Keratinocyte (primary cell): ENCODE measurements at regions not wholly inside any gene's neighbourhood (a gene's known extent, or its start where the extent isn't known, plus 50 kb on each side); places are given as distances from the start of the nearest gene placed in this dataset.
A peak's percentile ranks its signal among the peaks of the same experiment; 100 is the strongest.

Source experiments
- DNase-seq: peaks from one replicate; pipeline ENCODE4 v3.0.0-alpha.2; 2011; ENCODE audit warnings: low read depth, missing footprints, low spot score
- FAIRE-seq: peaks from 2 replicates; lab custom pipeline; 2011; peaks lifted over from hg19 to GRCh38; lab: Jason Lieb, UNC
- H2AFZ ChIP-seq: 2 replicates; pipeline ENCODE4 v1.6.0; 2012; ENCODE audit warnings: low read length, control low read depth, inconsistent platforms; ENCODE audit not compliant: control insufficient read depth
- H3K27ac ChIP-seq: 2 replicates; pipeline ENCODE4 v1.5.1; 2011; ENCODE audit warnings: low read length; ENCODE audit not compliant: control insufficient read depth, insufficient read depth
- H3K27me3 ChIP-seq: 3 replicates; pipeline ENCODE4 v1.6.0; 2011; ENCODE audit warnings: low read length; ENCODE audit not compliant: control insufficient read depth, insufficient read depth; ENCODE audit errors: extremely low read depth
- H3K36me3 ChIP-seq, 2 experiments: 2 replicates in 1 of 2; 3 replicates in 1 of 2; pipeline ENCODE4 v1.5.1; 2011; ENCODE audit warnings: low read length in 2 of 2, mild to moderate bottlenecking in 1 of 2; ENCODE audit not compliant: control insufficient read depth in 2 of 2, insufficient read depth in 2 of 2; ENCODE audit errors: extremely low read depth in 1 of 2
- H3K4me1 ChIP-seq: 3 replicates; pipeline ENCODE4 v1.5.1; 2011; ENCODE audit warnings: low read length; ENCODE audit not compliant: control insufficient read depth, insufficient read depth; ENCODE audit errors: extremely low read depth
- H3K4me2 ChIP-seq: 3 replicates; pipeline ENCODE4 v1.6.0; 2011; ENCODE audit warnings: low read depth, low read length; ENCODE audit not compliant: control insufficient read depth, insufficient read depth; ENCODE audit errors: extremely low read depth
- H3K4me3 ChIP-seq, 3 experiments: fragments of 200-600 bp in 1 of 3; sonication (generic) in 1 of 3; 2 replicates in 2 of 3; 3 replicates in 1 of 3; pipeline ENCODE4 v1.5.1; 2011 to 2016; ENCODE audit warnings: low read length in 3 of 3, mild to moderate bottlenecking in 3 of 3, control low read depth in 2 of 3, inconsistent platforms in 1 of 3, low read depth in 1 of 3, mixed read lengths in 1 of 3, mixed run types in 1 of 3, moderate library complexity in 1 of 3; ENCODE audit not compliant: control insufficient read depth in 2 of 3, insufficient read depth in 2 of 3; ENCODE audit errors: extremely low read depth in 1 of 3
- H3K79me2 ChIP-seq: 2 replicates; pipeline ENCODE4 v1.6.0; 2012; ENCODE audit warnings: low read length; ENCODE audit not compliant: control insufficient read depth, insufficient read depth
- H3K9ac ChIP-seq: 3 replicates; pipeline ENCODE4 v1.6.0; 2011; ENCODE audit warnings: low read length; ENCODE audit not compliant: control insufficient read depth, insufficient read depth; ENCODE audit errors: extremely low read depth
- H3K9me1 ChIP-seq: 3 replicates; pipeline ENCODE4 v1.6.0; 2011; ENCODE audit warnings: low read length; ENCODE audit not compliant: control insufficient read depth, insufficient read depth; ENCODE audit errors: extremely low read depth
- H3K9me3 ChIP-seq: 2 replicates; pipeline ENCODE4 v1.5.1; 2012; ENCODE audit warnings: low read depth, low read length; ENCODE audit not compliant: control insufficient read depth
- H4K20me1 ChIP-seq: 3 replicates; pipeline ENCODE4 v1.6.0; 2011; ENCODE audit warnings: low read length; ENCODE audit not compliant: control insufficient read depth, insufficient read depth; ENCODE audit errors: extremely low read depth
- EZH2 ChIP-seq: IDR thresholded peaks from one replicate; pipeline ENCODE4 v1.6.1; 2012; ENCODE audit warnings: inconsistent platforms, mild to moderate bottlenecking, low read length, moderate library complexity
- dilution Hi-C: fragments of 300-500 bp; cut with MboI; formaldehyde crosslinking; loops from one replicate; pipeline ENCODE4 v1.7.0; 2020; ENCODE audit warnings: low sequenced_read_pairs; ENCODE audit not compliant: extremely low pct_ligation_motif_present
- TF ChIP-seq, protein P1 (sequence below), 3 experiments: IDR thresholded peaks in 1 of 3; conservative IDR thresholded peaks in 1 of 3; optimal IDR thresholded peaks in 1 of 3; 2 replicates in 2 of 3; 3 replicates in 1 of 3; pipeline versions ENCODE3 to v1.5.1; 2011; ENCODE audit warnings: low read length in 3 of 3, mild to moderate bottlenecking in 3 of 3, moderate library complexity in 2 of 3, control low read depth in 1 of 3, inconsistent platforms in 1 of 3; ENCODE audit not compliant: insufficient read depth in 2 of 3; ENCODE audit errors: extremely low read depth in 1 of 3

- H3K36me3 ChIP-seq: no peaks in the 10 kb centered on the region
- dilution Hi-C loops: no loop called here
- peaks cover 5% of the 10 kb centered on the region for H3K9me3 ChIP-seq
- H3K9me1 ChIP-seq: no peaks in the 10 kb centered on the region
- no peaks in the 10 kb centered on the region for H3K27me3 ChIP-seq
- H3K27ac ChIP-seq: no peak overlapping the region
- FAIRE-seq (no peak), DNase-seq (no peak)
- H3K4me1 ChIP-seq: peaks cover 8% of the 10 kb centered on the region
- no peak overlapping the region for H3K9ac ChIP-seq
- no peak overlapping the region for H3K4me3 ChIP-seq
- no peaks in the 10 kb centered on the region for H3K79me2 ChIP-seq
- no peak overlapping the region for H3K4me2 ChIP-seq
- no peak for TF ChIP-seq EZH2
- TF ChIP-seq, protein P1, sequence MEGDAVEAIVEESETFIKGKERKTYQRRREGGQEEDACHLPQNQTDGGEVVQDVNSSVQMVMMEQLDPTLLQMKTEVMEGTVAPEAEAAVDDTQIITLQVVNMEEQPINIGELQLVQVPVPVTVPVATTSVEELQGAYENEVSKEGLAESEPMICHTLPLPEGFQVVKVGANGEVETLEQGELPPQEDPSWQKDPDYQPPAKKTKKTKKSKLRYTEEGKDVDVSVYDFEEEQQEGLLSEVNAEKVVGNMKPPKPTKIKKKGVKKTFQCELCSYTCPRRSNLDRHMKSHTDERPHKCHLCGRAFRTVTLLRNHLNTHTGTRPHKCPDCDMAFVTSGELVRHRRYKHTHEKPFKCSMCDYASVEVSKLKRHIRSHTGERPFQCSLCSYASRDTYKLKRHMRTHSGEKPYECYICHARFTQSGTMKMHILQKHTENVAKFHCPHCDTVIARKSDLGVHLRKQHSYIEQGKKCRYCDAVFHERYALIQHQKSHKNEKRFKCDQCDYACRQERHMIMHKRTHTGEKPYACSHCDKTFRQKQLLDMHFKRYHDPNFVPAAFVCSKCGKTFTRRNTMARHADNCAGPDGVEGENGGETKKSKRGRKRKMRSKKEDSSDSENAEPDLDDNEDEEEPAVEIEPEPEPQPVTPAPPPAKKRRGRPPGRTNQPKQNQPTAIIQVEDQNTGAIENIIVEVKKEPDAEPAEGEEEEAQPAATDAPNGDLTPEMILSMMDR (optimal IDR thresholded peaks at IDR 0.05 in 1 of 3, IDR thresholded peaks at IDR 0.05 in 1 of 3, conservative IDR thresholded peaks at IDR 0.05 in 1 of 3; ENCODE audit: extremely low read depth in 1 of 3, insufficient read depth in 2 of 3, low read length in 3 of 3): peak in 1 of 3 experiments; percentile 12
- no peak overlapping the region for H2AFZ ChIP-seq
- no peaks in the 10 kb centered on the region for H4K20me1 ChIP-seq
Measured at GRCh38 chr1:214952648-214953047, 129.9 kb upstream of the KCNK2 start.

DNA sequence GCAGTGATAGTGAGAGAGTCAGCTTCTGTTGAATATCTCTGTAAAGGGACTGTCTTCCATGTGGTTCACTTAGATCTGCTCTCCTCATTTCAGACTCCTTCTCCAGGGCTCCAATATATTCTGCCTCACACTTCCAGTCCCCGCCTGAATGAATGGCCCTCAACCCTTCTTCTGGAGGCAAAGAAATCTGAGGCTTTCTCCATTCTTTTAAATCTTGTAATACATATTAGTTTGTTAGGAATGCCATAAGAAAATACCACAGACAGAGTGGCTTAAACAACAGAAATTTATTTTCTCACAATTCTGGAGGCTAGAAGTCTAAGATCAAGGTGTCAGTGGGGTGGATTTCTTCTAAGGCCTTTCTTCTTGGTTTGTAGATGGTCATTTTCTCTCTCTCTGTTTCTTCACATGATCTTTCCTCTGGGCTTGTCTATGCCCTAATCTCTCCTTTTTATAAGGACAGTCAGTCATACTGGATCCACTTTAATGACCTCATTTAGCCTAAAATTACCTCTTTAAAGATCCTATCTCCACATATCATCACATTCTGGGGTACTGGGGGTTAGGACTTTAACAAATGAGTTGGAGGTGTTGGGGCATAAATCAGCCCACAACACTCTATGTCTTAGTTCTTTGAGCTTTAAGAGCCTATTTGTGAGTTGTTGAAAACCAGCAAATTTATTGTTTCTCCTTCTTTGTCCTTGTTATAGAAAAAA, 128.5 kb upstream of the KCNK2 start:
- Histone ChIP-seq H3K36me3 (no peaks in the 10 kb centered on the region), H3K9ac (no peak overlapping the region), H3K79me2 (no peaks in the 10 kb centered on the region), H3K9me3 (peaks cover 5% of the 10 kb centered on the region), H2AFZ (no peak overlapping the region), H3K27ac (no peak overlapping the region), H3K4me3 (no peak overlapping the region), H4K20me1 (no peaks in the 10 kb centered on the region), H3K27me3 (no peaks in the 10 kb centered on the region), H3K4me1 (peaks cover 12% of the 10 kb centered on the region), H3K4me2 (no peak overlapping the region), H3K9me1 (no peaks in the 10 kb centered on the region)
- DNase-seq (no peak), FAIRE-seq (no peak)
- dilution Hi-C loops: no loop called here
- no peak for TF ChIP-seq EZH2
- TF ChIP-seq, protein P1 (optimal IDR thresholded peaks at IDR 0.05 in 1 of 3, IDR thresholded peaks at IDR 0.05 in 1 of 3, conservative IDR thresholded peaks at IDR 0.05 in 1 of 3; ENCODE audit: extremely low read depth in 1 of 3, insufficient read depth in 2 of 3, low read length in 3 of 3): no peak
